ENCODE measurements at regions not wholly inside any gene's neighbourhood (a gene's known extent, or its start where the extent isn't known, plus 50 kb on each side); places are given as distances from the start of the nearest gene placed in this dataset.

- Histone ChIP-seq H3K27me3 (peaks cover 4% of the 10 kb centered on the region), H3K4me3 (no peak overlapping the region), H3K9me3 (replicated peaks in 1 of 3) (no peaks in the 10 kb centered on the region), H3K27ac (no peak overlapping the region), H3K4me1 (replicated peaks in 1 of 2) (no peaks in the 10 kb centered on the region), H3K36me3 (replicated peaks in 1 of 2) (no peaks in the 10 kb centered on the region)
- DNase-seq: no peak
- WGBS, 4 donors: 41 to 73% (median 57%) methylated on average over 3 of the region's 3 CpGs
- intact Hi-C loops (cut with DNase I): no loop called here
- TF ChIP-seq CTCF (IDR thresholded peaks at IDR 0.05) (no peak), POLR2A (IDR thresholded peaks at IDR 0.05) (no peak)
Observed at GRCh38 chr7:12884856-12885440, 197.5 kb downstream of the ARL4A start.

- Histone ChIP-seq H3K4me1 (replicated peaks in 1 of 2) (no peaks in the 10 kb centered on the region), H3K9me3 (replicated peaks in 1 of 3) (no peaks in the 10 kb centered on the region), H3K4me3 (no peak overlapping the region), H3K27ac (no peak overlapping the region), H3K27me3 (no peaks in the 10 kb centered on the region), H3K36me3 (replicated peaks in 1 of 2) (no peaks in the 10 kb centered on the region)
- 67 to 83% (median 78%) methylated on average over 2 of the region's 2 CpGs for WGBS, 4 donors
- no peak for TF ChIP-seq CTCF (IDR thresholded peaks at IDR 0.05)
- TF ChIP-seq POLR2A (IDR thresholded peaks at IDR 0.05): no peak
- intact Hi-C loops (cut with DNase I): no loop called here
- DNase-seq: no peak
Observed at GRCh38 chr7:12888717-12889116, 201.3 kb downstream of the ARL4A start.

- intact Hi-C loops (cut with DNase I): no loop called here
- H3K27ac ChIP-seq: no peak overlapping the region
Observed at GRCh38 chr7:12889391-12889790, 202.0 kb downstream of the ARL4A start.

GRCh38 chr7:12890586-12890985, 203.2 kb downstream of the ARL4A start:
- DNase-seq: no peak
- no peaks in the 10 kb centered on the region for H3K27me3 ChIP-seq
- TF ChIP-seq POLR2A (IDR thresholded peaks at IDR 0.05): no peak
- TF ChIP-seq CTCF (IDR thresholded peaks at IDR 0.05): no peak
- H3K4me1 ChIP-seq (replicated peaks in 1 of 2): no peaks in the 10 kb centered on the region
- H3K27ac ChIP-seq: no peak overlapping the region
- no peaks in the 10 kb centered on the region for H3K9me3 ChIP-seq (replicated peaks in 1 of 3)
- H3K4me3 ChIP-seq: no peak overlapping the region
- intact Hi-C loops (cut with DNase I): no loop called here
- no peaks in the 10 kb centered on the region for H3K36me3 ChIP-seq (replicated peaks in 1 of 2)
- WGBS, 4 donors: 84 to 94% (median 89%) methylated on average over 2 of the region's 2 CpGs

More at GRCh38 chr7:12889391-12889790, 202.0 kb downstream of the ARL4A start:
- no peaks in the 10 kb centered on the region for H3K4me1 ChIP-seq (replicated peaks in 1 of 2)
- no peaks in the 10 kb centered on the region for H3K36me3 ChIP-seq (replicated peaks in 1 of 2)
- 74 to 92% (median 81%) methylated on average over 4 of the region's 4 CpGs for WGBS, 4 donors
- H3K4me3 ChIP-seq: no peak overlapping the region
- no peaks in the 10 kb centered on the region for H3K27me3 ChIP-seq
- H3K9me3 ChIP-seq (replicated peaks in 1 of 3): no peaks in the 10 kb centered on the region
- no peak for TF ChIP-seq CTCF (IDR thresholded peaks at IDR 0.05)
- no peak for TF ChIP-seq POLR2A (IDR thresholded peaks at IDR 0.05)
- no peak for DNase-seq
